HFF-Myc (cell line): ENCODE measurements at regions not wholly inside any gene's neighbourhood (a gene's known extent, or its start where the extent isn't known, plus 50 kb on each side); places are given as distances from the start of the nearest gene placed in this dataset.

ENCODE experiments used
- DNase-seq: peaks from one replicate; pipeline ENCODE4 v3.0.0-alpha.2; 2011; ENCODE audit warnings: low read depth; ENCODE audit errors: extremely low read depth
- H3K4me3 ChIP-seq: replicated peaks from 2 replicates; pipeline ENCODE4 v1.5.1; 2011; ENCODE audit warnings: low read depth, mild to moderate bottlenecking, control low read depth, low read length
- TF ChIP-seq, protein P1 (sequence below): IDR thresholded peaks from 2 replicates; pipeline ENCODE4 v1.5.1; 2012; ENCODE audit warnings: mild to moderate bottlenecking, low read depth, low read length, control low read depth; ENCODE audit errors: missing control alignments

DNA sequence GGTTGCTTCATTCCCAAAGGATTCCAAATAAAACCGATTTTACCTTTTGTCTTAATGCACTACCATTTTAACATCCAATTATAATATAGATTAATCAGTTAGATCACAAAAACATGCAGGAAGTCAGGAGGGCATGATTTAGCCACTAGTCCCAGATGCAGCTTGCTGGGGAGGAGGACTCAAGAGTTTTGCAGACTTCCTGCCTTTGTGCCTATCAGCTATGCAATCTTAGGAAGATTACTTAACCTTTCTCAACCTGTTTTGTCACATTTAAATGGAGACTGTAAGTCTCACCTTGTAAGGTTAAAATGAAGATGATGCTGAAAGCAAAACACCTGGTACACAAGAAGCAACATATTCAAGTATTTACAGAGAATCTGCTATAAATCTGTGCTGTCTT is 242.4 kb upstream of the GOLIM4 start:
- TF ChIP-seq, protein P1, sequence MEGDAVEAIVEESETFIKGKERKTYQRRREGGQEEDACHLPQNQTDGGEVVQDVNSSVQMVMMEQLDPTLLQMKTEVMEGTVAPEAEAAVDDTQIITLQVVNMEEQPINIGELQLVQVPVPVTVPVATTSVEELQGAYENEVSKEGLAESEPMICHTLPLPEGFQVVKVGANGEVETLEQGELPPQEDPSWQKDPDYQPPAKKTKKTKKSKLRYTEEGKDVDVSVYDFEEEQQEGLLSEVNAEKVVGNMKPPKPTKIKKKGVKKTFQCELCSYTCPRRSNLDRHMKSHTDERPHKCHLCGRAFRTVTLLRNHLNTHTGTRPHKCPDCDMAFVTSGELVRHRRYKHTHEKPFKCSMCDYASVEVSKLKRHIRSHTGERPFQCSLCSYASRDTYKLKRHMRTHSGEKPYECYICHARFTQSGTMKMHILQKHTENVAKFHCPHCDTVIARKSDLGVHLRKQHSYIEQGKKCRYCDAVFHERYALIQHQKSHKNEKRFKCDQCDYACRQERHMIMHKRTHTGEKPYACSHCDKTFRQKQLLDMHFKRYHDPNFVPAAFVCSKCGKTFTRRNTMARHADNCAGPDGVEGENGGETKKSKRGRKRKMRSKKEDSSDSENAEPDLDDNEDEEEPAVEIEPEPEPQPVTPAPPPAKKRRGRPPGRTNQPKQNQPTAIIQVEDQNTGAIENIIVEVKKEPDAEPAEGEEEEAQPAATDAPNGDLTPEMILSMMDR, result no peak
- DNase-seq, result no peak
- H3K4me3 ChIP-seq, result no peak overlapping the region

DNA sequence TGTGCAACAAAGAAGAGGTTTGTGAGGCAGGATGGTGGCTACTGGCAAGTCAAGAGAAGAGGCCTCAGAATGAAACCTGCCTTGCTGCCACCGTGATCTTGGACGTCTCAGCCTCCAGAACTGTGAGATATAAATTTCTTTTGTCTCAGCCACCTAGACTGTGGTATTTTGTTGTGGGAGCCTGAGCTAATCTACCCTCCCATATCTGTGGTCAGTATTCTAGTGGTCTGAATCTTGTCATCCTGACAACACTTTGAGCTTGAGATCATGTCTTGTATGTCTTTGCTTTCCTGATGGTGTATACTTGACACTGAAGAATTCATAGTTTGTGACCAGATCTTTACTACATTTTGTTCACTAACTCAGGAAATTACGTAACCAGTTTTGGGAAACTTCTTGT is 240.6 kb upstream of the GOLIM4 start:
- no peak overlapping the region for H3K4me3 ChIP-seq
- no peak for DNase-seq
- TF ChIP-seq, protein P1, result no peak

DNA sequence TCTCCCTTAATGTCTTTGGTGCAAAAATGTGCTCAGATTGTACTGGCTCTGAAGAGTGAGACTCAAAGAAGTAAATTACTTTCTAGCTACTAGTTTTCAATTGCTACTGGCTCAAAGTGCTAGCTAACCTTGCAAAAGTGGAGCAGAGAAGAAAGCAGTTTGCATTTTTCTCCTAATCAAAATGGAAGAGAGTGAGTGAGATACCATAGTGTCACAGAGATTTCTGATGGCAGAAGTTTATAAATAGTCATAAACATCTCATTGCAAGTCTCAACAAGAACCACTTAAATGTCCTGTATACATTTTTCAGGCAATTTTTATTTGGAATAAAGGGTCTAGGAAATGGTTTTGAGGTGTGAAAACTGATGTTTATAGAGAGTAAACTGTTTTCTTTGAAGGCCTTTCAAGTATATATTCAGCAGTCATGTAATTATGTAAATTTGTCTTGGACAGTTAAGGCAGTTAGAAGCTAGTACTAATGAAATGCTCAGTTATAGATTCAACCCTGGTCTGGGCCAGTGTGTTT is 237.7 kb upstream of the GOLIM4 start:
- no peak for DNase-seq
- TF ChIP-seq, protein P1, result no peak
- H3K4me3 ChIP-seq, result no peak overlapping the region

DNA sequence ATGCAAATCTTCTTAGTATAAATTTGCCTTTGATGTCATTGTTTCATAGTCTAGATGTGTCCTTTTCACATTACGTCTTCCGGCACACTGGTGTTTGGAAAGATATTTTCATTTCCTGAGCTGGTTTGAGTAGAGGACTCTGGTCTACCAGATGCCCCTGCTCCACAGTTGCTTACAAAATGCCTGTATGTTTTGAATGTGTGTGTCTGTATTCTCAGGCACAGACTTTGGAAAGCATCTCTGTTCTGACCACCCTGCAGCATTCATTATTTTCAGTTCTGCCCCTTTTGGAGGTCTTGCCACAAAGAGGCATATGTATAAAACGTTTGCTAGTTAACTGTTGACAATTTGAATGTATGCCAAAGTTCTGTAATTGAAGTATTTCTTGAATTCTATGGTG is 236.0 kb upstream of the GOLIM4 start:
- TF ChIP-seq, protein P1, result no peak
- H3K4me3 ChIP-seq, result no peak overlapping the region
- DNase-seq, result no peak

DNA sequence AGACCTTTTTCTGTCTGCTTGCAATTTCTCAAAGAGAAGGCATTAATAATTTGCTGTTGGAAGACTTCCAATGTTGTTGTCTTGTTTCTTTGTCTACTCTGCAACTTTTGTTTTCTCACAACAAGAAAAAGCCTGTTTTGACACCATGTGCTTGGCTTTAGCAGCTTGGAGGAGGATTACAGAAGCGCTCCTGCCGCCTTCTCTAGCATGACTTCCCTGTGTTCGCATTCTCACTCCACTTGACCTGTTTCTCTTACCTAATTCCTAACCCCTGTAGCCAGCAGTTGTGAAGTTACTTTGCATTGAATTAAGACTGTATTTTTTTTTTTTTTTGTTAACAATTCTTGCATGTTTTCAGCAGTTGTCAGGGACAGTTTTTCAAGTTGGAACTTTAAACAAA is 235.3 kb upstream of the GOLIM4 start:
- no peak overlapping the region for H3K4me3 ChIP-seq
- no peak for DNase-seq
- TF ChIP-seq, protein P1, result no peak

DNA sequence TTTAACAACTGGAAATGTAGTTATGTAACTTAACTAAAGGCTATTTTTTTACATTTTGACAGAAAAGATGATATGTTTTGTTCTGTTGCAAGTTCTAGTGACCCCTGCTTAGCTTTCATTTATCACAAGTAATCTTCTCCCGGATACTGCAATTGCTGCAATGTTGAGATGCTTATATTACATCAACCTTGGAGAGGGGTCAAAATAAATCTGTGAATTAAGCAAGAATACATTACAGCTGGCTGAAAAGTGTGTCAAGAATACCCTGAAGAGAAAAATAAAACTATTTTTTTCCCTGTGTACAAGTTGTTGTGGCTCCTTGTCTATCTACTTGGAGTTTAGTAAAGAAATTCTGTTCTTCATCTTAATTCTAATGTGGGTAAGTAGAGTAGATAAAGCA is 232.1 kb upstream of the GOLIM4 start:
- TF ChIP-seq, protein P1, result no peak
- H3K4me3 ChIP-seq, result no peak overlapping the region
- DNase-seq, result no peak

DNA sequence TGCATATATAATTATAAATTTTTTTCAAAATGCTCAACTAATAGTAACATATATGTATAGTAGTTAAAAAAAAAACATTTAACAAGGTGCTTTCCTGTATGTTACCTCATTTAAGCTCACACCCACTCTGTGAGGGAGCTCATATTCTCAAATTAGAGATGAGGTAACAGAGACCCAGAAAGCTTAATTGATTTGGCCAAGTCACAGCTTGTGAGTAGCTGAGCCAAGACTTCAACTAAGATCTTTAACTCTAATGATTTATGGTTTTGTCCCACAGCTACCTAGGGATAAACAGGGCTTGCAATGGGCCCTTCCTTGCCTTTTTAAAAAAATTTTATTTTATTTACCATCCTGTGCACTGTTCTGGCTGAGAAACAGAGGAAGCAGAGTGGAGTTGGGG is 230.0 kb upstream of the GOLIM4 start:
- TF ChIP-seq, protein P1, result no peak
- H3K4me3 ChIP-seq, result no peak overlapping the region
- no peak for DNase-seq
